IMR-90 (cell line): ENCODE measurements at regions not wholly inside any gene's neighbourhood (a gene's known extent, or its start where the extent isn't known, plus 50 kb on each side); places are given as distances from the start of the nearest gene placed in this dataset.

Experiments used
- ATAC-seq: fragments of 200-7000 bp; cut with Tn5 transposase; 2 replicates; pipeline ENCODE4 v1.9.1; 2020; ENCODE audit warnings: low read depth, mild to moderate bottlenecking, moderate library complexity
- BruUV-seq: library from RNA; stranded (reverse); fragments of 400-500 nt; replicated peaks from 2 replicates; lab custom pipeline; 2021; lab: Mats Ljungman, UMichigan
- CTCF ChIA-PET: fragments of 300-600 bp; formaldehyde crosslinking; extraction: SDS; loops from one replicate; lab custom pipeline; 2021; ENCODE audit warnings: antibody characterized with exemption; lab: Yijun Ruan, JAX
- POLR2A ChIA-PET: fragments of 300-600 bp; sonication (Branson Sonifier 250); formaldehyde crosslinking; loops from one replicate; lab custom pipeline; 2022; ENCODE audit warnings: antibody characterized with exemption; ENCODE audit not compliant: unreplicated experiment; lab: Charles Lee
- DNase-seq: peaks from one replicate; pipeline ENCODE4 v3.0.0; 2013
- H2AFZ ChIP-seq: replicated peaks from 2 replicates; pipeline ENCODE3; 2013; ENCODE audit warnings: low read length, mild to moderate bottlenecking; ENCODE audit not compliant: poor library complexity
- H2AK5ac ChIP-seq: 2 replicates; pipeline ENCODE4 v1.6.1; 2013; ENCODE audit warnings: low read depth, low read length, inconsistent platforms
- H2AK9ac ChIP-seq: replicated peaks from 2 replicates; pipeline ENCODE3; 2013; ENCODE audit warnings: mild to moderate bottlenecking, low read depth, low read length, moderate library complexity; ENCODE audit not compliant: poor library complexity
- H2BK120ac ChIP-seq: 2 replicates; pipeline ENCODE4 v1.6.1; 2013; ENCODE audit warnings: low read depth, low read length, inconsistent platforms
- H2BK15ac ChIP-seq: 3 replicates; pipeline ENCODE4 v1.6.1; 2013; ENCODE audit warnings: low read depth, low read length, inconsistent platforms
- H2BK20ac ChIP-seq: 2 replicates; pipeline ENCODE4 v1.6.1; 2013; ENCODE audit warnings: low read depth, mild to moderate bottlenecking, inconsistent platforms, low read length, moderate library complexity
- H2BK5ac ChIP-seq: 2 replicates; pipeline ENCODE4 v1.6.1; 2013; ENCODE audit warnings: mild to moderate bottlenecking, low read depth, low read length, inconsistent platforms; ENCODE audit not compliant: poor library complexity, severe bottlenecking
- H3K14ac ChIP-seq: replicated peaks from 2 replicates; pipeline ENCODE4 v1.6.1; 2013; ENCODE audit warnings: low read depth, low read length, inconsistent platforms
- H3K18ac ChIP-seq: 2 replicates; pipeline ENCODE4 v1.6.1; 2013; ENCODE audit warnings: low read depth, low read length, control low read depth
- H3K23ac ChIP-seq: 2 replicates; pipeline ENCODE4 v1.6.1; 2013; ENCODE audit warnings: low read depth, low read length, inconsistent platforms
- H3K27ac ChIP-seq: 2 replicates; pipeline ENCODE4 v1.5.1; 2013; ENCODE audit warnings: mild to moderate bottlenecking, control low read depth, low read length; ENCODE audit not compliant: insufficient read depth
- H3K27me3 ChIP-seq: 2 replicates; pipeline ENCODE4 v1.6.1; 2013; ENCODE audit warnings: low read length; ENCODE audit not compliant: control insufficient read depth, insufficient read depth
- H3K36me3 ChIP-seq: 2 replicates; pipeline ENCODE4 v1.6.1; 2013; ENCODE audit warnings: low read length, mixed read lengths; ENCODE audit not compliant: control insufficient read depth, insufficient read depth
- H3K4ac ChIP-seq: 2 replicates; pipeline ENCODE4 v1.6.1; 2013; ENCODE audit warnings: low read depth, low read length, inconsistent platforms
- H3K4me1 ChIP-seq: 2 replicates; pipeline ENCODE4 v1.6.1; 2013; ENCODE audit warnings: low read length, mixed read lengths; ENCODE audit not compliant: control insufficient read depth, insufficient read depth
- H3K4me2 ChIP-seq: 2 replicates; pipeline ENCODE4 v1.6.1; 2013; ENCODE audit warnings: low read depth, mild to moderate bottlenecking, control low read depth, low read length, moderate library complexity
- H3K4me3 ChIP-seq: 2 replicates; pipeline ENCODE4 v1.5.1; 2013; ENCODE audit warnings: low read depth, mild to moderate bottlenecking, control low read depth, low read length, moderate library complexity; ENCODE audit not compliant: insufficient read depth
- H3K56ac ChIP-seq: 2 replicates; pipeline ENCODE4 v1.6.1; 2013; ENCODE audit warnings: low read length, inconsistent platforms; ENCODE audit not compliant: insufficient read depth; ENCODE audit errors: extremely low read depth
- H3K79me1 ChIP-seq, 2 experiments: 2 replicates each; pipeline ENCODE4 v1.6.1; 2013; ENCODE audit warnings: low read length in 2 of 2, inconsistent platforms in 1 of 2, low read depth in 1 of 2
- H3K9ac ChIP-seq: 2 replicates; pipeline ENCODE4 v1.6.1; 2013; ENCODE audit warnings: low read depth, low read length, control low read depth
- H3K9me1 ChIP-seq: 2 replicates; pipeline ENCODE4 v1.6.1; 2013; ENCODE audit warnings: low read length, inconsistent platforms; ENCODE audit not compliant: insufficient read depth
- H3K9me3 ChIP-seq: 2 replicates; pipeline ENCODE4 v1.6.1; 2013; ENCODE audit warnings: low read length; ENCODE audit not compliant: control insufficient read depth, insufficient read depth
- H4K20me1 ChIP-seq: 2 replicates; pipeline ENCODE4 v1.6.1; 2013; ENCODE audit warnings: low read length, inconsistent platforms; ENCODE audit not compliant: insufficient read depth
- H4K5ac ChIP-seq: 2 replicates; pipeline ENCODE4 v1.6.1; 2013; ENCODE audit warnings: mild to moderate bottlenecking, low read depth, low read length, control low read depth
- H4K8ac ChIP-seq, 2 experiments: 2 replicates each; pipeline ENCODE4 v1.6.1; 2013; ENCODE audit warnings: low read depth in 2 of 2, low read length in 2 of 2, control low read depth in 1 of 2, inconsistent platforms in 1 of 2
- H4K91ac ChIP-seq: 2 replicates; pipeline ENCODE4 v1.6.1; 2013; ENCODE audit warnings: low read depth, low read length, inconsistent platforms; ENCODE audit not compliant: insufficient read depth
- MAZ ChIP-seq: IDR thresholded peaks from 2 replicates; pipeline ENCODE4 v1.6.1; 2012; ENCODE audit warnings: low read depth, mild to moderate bottlenecking, low read length, improper control_type of control experiment, moderate library complexity, borderline replicate concordance
- POLR2A ChIP-seq: IDR thresholded peaks from 2 replicates; pipeline ENCODE4 v1.6.1; 2012; ENCODE audit warnings: mild to moderate bottlenecking, low read depth, low read length
- RCOR1 ChIP-seq: IDR thresholded peaks from 2 replicates; pipeline ENCODE4 v1.6.1; 2012; ENCODE audit warnings: mild to moderate bottlenecking, low read length, improper control_type of control experiment; ENCODE audit not compliant: insufficient replicate concordance
- WGBS, 2 experiments: methylation state at CpG; one replicate each; pipeline versions ENCODE4 v1.1.5 to v1.1.7; 2013; ENCODE audit warnings: missing lambda C conversion rate in 2 of 2; ENCODE audit not compliant: insufficient read length in 1 of 2; ENCODE audit errors: extremely low coverage in 2 of 2; 5-methylcytosine and 5-hydroxymethylcytosine counted together
- dilution Hi-C: fragments of 300-500 bp; cut with HindIII; formaldehyde crosslinking; loops from one replicate; pipeline ENCODE4 v1.14.3; 2018; ENCODE audit warnings: low sequenced_read_pairs; ENCODE audit not compliant: unreplicated experiment
- in situ Hi-C: fragments of 300-500 bp; cut with MboI; formaldehyde crosslinking; loops from 3 replicates; pipeline ENCODE4 v1.14.3; 2019; ENCODE audit warnings: low sequenced_read_pairs, inconsistent platforms, mixed read lengths
- intact Hi-C: fragments of 100-400 bp; cut with micrococcal nuclease; formaldehyde crosslinking; loops from 2 replicates; pipeline ENCODE4 v1.10.0; 2022

DNA sequence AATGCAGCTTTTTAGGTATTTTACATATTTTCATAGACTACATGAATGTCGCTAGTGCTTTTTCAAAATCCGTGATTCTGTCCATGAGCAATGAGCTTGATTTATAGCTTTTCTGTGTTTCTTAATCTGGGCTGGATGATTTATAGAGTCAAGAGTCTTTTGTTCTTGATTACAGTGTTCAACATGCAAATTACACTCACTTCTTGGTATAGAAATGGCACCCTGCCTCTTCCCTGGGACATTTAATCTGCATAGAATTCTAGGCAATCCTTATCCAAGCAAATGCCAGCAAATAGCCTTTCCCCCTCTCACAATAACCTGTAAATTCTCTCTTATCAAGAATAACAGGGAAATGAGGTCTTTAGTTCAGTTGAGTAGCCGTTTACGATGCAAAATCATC is 246.2 kb upstream of the SEMA3C start:
- no peaks in the 10 kb centered on the region for H3K9me3 ChIP-seq
- H4K8ac ChIP-seq, result no peak overlapping the region
- peaks cover 6% of the 10 kb centered on the region for H3K4me1 ChIP-seq
- no peaks in the 10 kb centered on the region for H4K20me1 ChIP-seq
- TF ChIP-seq MAZ (no peak), POLR2A (no peak), RCOR1 (no peak)
- CTCF ChIA-PET, result interaction anchor here (1.2 kb wide), 1 partner anchor 246 kb away, joined by 3 read pairs; the partner anchor contains the start of gene SEMA3C
- no peak overlapping the region for H3K18ac ChIP-seq
- no peak overlapping the region for H2BK20ac ChIP-seq
- no peaks in the 10 kb centered on the region for H3K79me1 ChIP-seq
- H3K27me3 ChIP-seq, result no peaks in the 10 kb centered on the region
- intact Hi-C loops (no loop called here), in situ Hi-C loops (no loop called here), dilution Hi-C loops (no loop called here)
- H2AK5ac ChIP-seq, result no peak overlapping the region
- H2BK5ac ChIP-seq, result no peak overlapping the region
- H2BK15ac ChIP-seq, result no peak overlapping the region
- H2BK120ac ChIP-seq, result no peak overlapping the region
- ATAC-seq (no peak), DNase-seq (no peak)
- no peak overlapping the region for H3K4ac ChIP-seq
- H3K27ac ChIP-seq, result no peak overlapping the region
- no peak overlapping the region for H3K23ac ChIP-seq
- no peak overlapping the region for H3K9ac ChIP-seq
- no peak overlapping the region for H3K4me3 ChIP-seq
- H3K36me3 ChIP-seq, result no peaks in the 10 kb centered on the region
- no peak overlapping the region for H3K4me2 ChIP-seq
- H4K5ac ChIP-seq, result no peak overlapping the region
- H2AFZ ChIP-seq, result no peak overlapping the region
- no CpG with 5 or more reads among the region's 4 CpGs for WGBS, 2 experiments
- H2AK9ac ChIP-seq, result no peak overlapping the region
- H3K9me1 ChIP-seq, result no peaks in the 10 kb centered on the region
- no peak overlapping the region for H4K91ac ChIP-seq
- BruUV-seq, result no TSS peak
- no peak overlapping the region for H3K14ac ChIP-seq
- no peak overlapping the region for H3K56ac ChIP-seq
- POLR2A ChIA-PET, result no interaction called here
